Pancreas (tissue), 10 donors: ENCODE measurements at regions not wholly inside any gene's neighbourhood (a gene's known extent, or its start where the extent isn't known, plus 50 kb on each side); places are given as distances from the start of the nearest gene placed in this dataset.
A peak's percentile ranks its signal among the peaks of the same experiment; 100 is the strongest.
"Not testable (repeated sequence)": the region's sequence is repeated elsewhere in the genome, so short reads cannot be mapped to it uniquely, and the experiment has no call there.

Experiments
- ATAC-seq, 4 donors: fragments of 200-7000 bp; cut with Tn5 transposase; one replicate each; pipeline versions ENCODE4 v1.8.0 to v1.9.1; 2020; ENCODE audit warnings: mild to moderate bottlenecking in 4 of 4, moderate library complexity in 4 of 4
- DNase-seq, 6 donors: peaks; one replicate each; pipeline ENCODE4 v3.0.0-alpha.2; 2020
- FAIRE-seq: peaks from 2 replicates; lab custom pipeline; 2012; peaks lifted over from hg19 to GRCh38; lab: Jason Lieb, UNC
- H3K27ac ChIP-seq, 4 donors: fragments of 200-600 bp; sonication (generic); 1 replicate in 3 of 4; 2 replicates in 1 of 4; pipeline versions ENCODE4 v1.5.0 to v1.8.0; 2020
- H3K27me3 ChIP-seq, 4 donors: fragments of 200-600 bp; one replicate each; pipeline ENCODE4 v1.8.0; 2021
- H3K36me3 ChIP-seq, 3 donors: fragments of 200-600 bp; sonication (generic) in 1 of 3; one replicate each; pipeline versions ENCODE4 v1.5.0 to v1.8.0; 2020 to 2021
- H3K4me1 ChIP-seq, 3 donors: fragments of 200-600 bp; one replicate each; pipeline ENCODE4 v1.8.0; 2021
- H3K4me3 ChIP-seq, 4 donors: fragments of 200-600 bp; sonication (generic) in 2 of 4; one replicate each; pipeline versions ENCODE4 v1.5.0 to v1.8.0; 2020 to 2021
- H3K9me3 ChIP-seq, 4 donors: fragments of 200-600 bp; one replicate each; pipeline ENCODE4 v1.8.0; 2021
- CTCF ChIP-seq, 4 donors: fragments of 200-600 bp; sonication (generic) in 3 of 4; IDR thresholded peaks; one replicate each; pipeline versions ENCODE4 v1.5.0 to v1.8.0; 2021; ENCODE audit warnings: antibody characterized with exemption in 4 of 4
- WGBS, 2 donors: extraction: QIAGEN DNeasy Blood & Tissue Kit; methylation state at CpG; one replicate each; pipeline ENCODE4 v1.1.7; 2013; 5-methylcytosine and 5-hydroxymethylcytosine counted together
- intact Hi-C, 3 donors: fragments of 100-400 bp; cut with DNase I; formaldehyde crosslinking; loops; one replicate each; pipeline versions ENCODE4 v1.11.1 to v1.14.2; 2022
- donor health status: healthy with polysubstance abuse.
- donor health status: DM: no; HTN: no; CAD: no; lungs with moderate emphysema.
- donor health status: DM: no; HTN: no; CAD: no.
- donor health status: control.
- donor health status: control.
- donor health status: Bipolar disorder and iron deficiency.
- donor health status: DM: yes; HTN: yes; CAD: no.
- donor health status: DM: no; HTN: no; CAD: no.
- donor health status: DM: no; HTN: no; CAD: no.
- donor health status: DM: yes; HTN: yes; CAD: no.

GRCh38 chr1:109840011-109840629 lies 70.5 kb upstream of the CSF1 start:
- 54 to 63% methylated on average over 5 of the region's 5 CpGs for WGBS, 2 donors
- Histone ChIP-seq H3K4me1 (no peaks in the 10 kb centered on the region), H3K36me3 (no peaks in the 10 kb centered on the region), H3K4me3 (no peak overlapping the region), H3K27ac (no peak overlapping the region), H3K9me3 (no peaks in the 10 kb centered on the region), H3K27me3 (no peaks in the 10 kb centered on the region)
- intact Hi-C loops: no loop called here
- no peak for TF ChIP-seq CTCF (IDR thresholded peaks at IDR 0.05)
- ATAC-seq (no peak), DNase-seq (no peak), FAIRE-seq (no peak)

- H3K4me3 ChIP-seq, H3K36me3 ChIP-seq, FAIRE-seq, intact Hi-C loops, DNase-seq, H3K9me3 ChIP-seq, H3K27me3 ChIP-seq, H3K4me1 ChIP-seq, H3K27ac ChIP-seq, ATAC-seq: not testable (repeated sequence)
- WGBS, 2 donors: 85 to 92% methylated on average over 1 of the region's 1 CpG
These were observed 71.4 kb upstream of the CSF1 start for GRCh38 chr1:109839276-109839675.

- DNase-seq (no peak), FAIRE-seq (no peak), ATAC-seq (no peak)
- intact Hi-C loops: no loop called here
- WGBS, 2 donors: 80 to 81% methylated on average over 4 of the region's 4 CpGs
- H3K36me3 ChIP-seq: no peaks in the 10 kb centered on the region
- no peaks in the 10 kb centered on the region for H3K9me3 ChIP-seq
- no peak overlapping the region for H3K4me3 ChIP-seq
- no peaks in the 10 kb centered on the region for H3K27me3 ChIP-seq
- no peak for TF ChIP-seq CTCF (IDR thresholded peaks at IDR 0.05)
- no peak overlapping the region for H3K27ac ChIP-seq
- no peaks in the 10 kb centered on the region for H3K4me1 ChIP-seq
These were observed 71.8 kb upstream of the CSF1 start for GRCh38 chr1:109838838-109839240.

GRCh38 chr1:109837852-109838570 lies 72.6 kb upstream of the CSF1 start:
- DNase-seq (no peak), ATAC-seq (no peak), FAIRE-seq (peak; percentile 41)
- no peak for TF ChIP-seq CTCF (IDR thresholded peaks at IDR 0.05)
- no peaks in the 10 kb centered on the region for H3K4me1 ChIP-seq
- H3K36me3 ChIP-seq: no peaks in the 10 kb centered on the region
- H3K27ac ChIP-seq: no peak overlapping the region
- no peaks in the 10 kb centered on the region for H3K9me3 ChIP-seq
- WGBS, 2 donors: 90% methylated on average over 2 of the region's 2 CpGs
- no peaks in the 10 kb centered on the region for H3K27me3 ChIP-seq
- no peak overlapping the region for H3K4me3 ChIP-seq
- intact Hi-C loops: no loop called here

- intact Hi-C loops, H3K4me3 ChIP-seq, ATAC-seq, DNase-seq, H3K27me3 ChIP-seq, H3K9me3 ChIP-seq, H3K36me3 ChIP-seq, H3K4me1 ChIP-seq, FAIRE-seq, H3K27ac ChIP-seq: not testable (repeated sequence)
- 88 to 91% methylated on average over 6 of the region's 6 CpGs for WGBS, 2 donors
These were observed 71.9 kb upstream of the EPS8L3 start for GRCh38 chr1:109835645-109836044.

- Histone ChIP-seq H3K27ac (no peak overlapping the region), H3K36me3 (no peaks in the 10 kb centered on the region), H3K9me3 (no peaks in the 10 kb centered on the region), H3K4me3 (no peak overlapping the region), H3K27me3 (no peaks in the 10 kb centered on the region), H3K4me1 (no peaks in the 10 kb centered on the region)
- no peak for TF ChIP-seq CTCF (IDR thresholded peaks at IDR 0.05)
- no peak for DNase-seq
- intact Hi-C loops: no loop called here
- no peak for FAIRE-seq
- no peak for ATAC-seq
These were observed 71.2 kb upstream of the EPS8L3 start for GRCh38 chr1:109834951-109835350.
